Astrocyte (in vitro differentiated cells and primary cell): ENCODE measurements at regions not wholly inside any gene's neighbourhood (a gene's known extent, or its start where the extent isn't known, plus 50 kb on each side); places are given as distances from the start of the nearest gene placed in this dataset.

Source experiments
- EZH2 ChIP-seq: IDR thresholded peaks from 2 replicates; pipeline ENCODE4 v1.6.1; 2012; ENCODE audit warnings: mild to moderate bottlenecking, low read length, inconsistent platforms; ENCODE audit not compliant: insufficient read depth
- TF ChIP-seq, protein P1 (sequence below): IDR thresholded peaks from 2 replicates; pipeline ENCODE4 v1.5.1; 2011; ENCODE audit warnings: low read depth, mild to moderate bottlenecking, inconsistent platforms, low read length, moderate library complexity; ENCODE audit not compliant: insufficient read depth

DNA sequence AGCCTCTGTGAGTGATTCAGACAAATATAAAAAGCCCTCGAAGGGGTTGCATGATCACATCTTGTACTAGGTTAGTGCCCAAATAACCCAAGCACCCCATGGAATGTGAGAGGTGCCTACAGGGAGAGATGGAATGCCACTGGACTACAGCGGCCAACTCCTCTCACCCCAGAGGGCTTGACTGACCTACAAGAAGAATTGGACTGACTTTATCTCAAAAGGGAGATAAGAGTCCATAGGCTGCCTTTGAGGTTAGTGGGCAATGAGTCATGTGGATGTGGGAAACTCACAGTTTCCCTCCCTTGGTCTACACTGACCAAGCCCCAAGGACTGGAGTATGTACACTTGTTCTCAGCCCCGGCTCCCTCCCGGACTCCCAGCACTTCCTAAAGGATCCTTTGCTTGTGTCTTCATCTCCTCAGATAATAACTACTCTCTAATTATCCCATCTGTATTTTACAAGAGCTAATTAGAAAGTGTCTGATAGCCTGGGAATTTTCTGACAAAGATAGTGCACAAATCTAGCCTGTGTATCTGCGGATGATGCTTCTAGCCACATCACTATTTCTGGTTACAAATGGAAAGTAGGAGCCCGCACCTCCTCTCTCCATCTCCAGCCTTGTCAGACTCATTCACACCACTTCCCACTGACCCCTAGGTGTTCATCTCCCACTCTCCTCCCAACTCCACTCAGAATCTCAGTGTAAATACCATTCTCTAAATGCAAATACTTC is 547.8 kb upstream of the TBL1XR1 start:
- TF ChIP-seq, protein P1, sequence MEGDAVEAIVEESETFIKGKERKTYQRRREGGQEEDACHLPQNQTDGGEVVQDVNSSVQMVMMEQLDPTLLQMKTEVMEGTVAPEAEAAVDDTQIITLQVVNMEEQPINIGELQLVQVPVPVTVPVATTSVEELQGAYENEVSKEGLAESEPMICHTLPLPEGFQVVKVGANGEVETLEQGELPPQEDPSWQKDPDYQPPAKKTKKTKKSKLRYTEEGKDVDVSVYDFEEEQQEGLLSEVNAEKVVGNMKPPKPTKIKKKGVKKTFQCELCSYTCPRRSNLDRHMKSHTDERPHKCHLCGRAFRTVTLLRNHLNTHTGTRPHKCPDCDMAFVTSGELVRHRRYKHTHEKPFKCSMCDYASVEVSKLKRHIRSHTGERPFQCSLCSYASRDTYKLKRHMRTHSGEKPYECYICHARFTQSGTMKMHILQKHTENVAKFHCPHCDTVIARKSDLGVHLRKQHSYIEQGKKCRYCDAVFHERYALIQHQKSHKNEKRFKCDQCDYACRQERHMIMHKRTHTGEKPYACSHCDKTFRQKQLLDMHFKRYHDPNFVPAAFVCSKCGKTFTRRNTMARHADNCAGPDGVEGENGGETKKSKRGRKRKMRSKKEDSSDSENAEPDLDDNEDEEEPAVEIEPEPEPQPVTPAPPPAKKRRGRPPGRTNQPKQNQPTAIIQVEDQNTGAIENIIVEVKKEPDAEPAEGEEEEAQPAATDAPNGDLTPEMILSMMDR, result no peak
- TF ChIP-seq EZH2, result no peak
